ENCODE measurements at regions not wholly inside any gene's neighbourhood (a gene's known extent, or its start where the extent isn't known, plus 50 kb on each side); places are given as distances from the start of the nearest gene placed in this dataset.

- TF ChIP-seq, protein P1, sequence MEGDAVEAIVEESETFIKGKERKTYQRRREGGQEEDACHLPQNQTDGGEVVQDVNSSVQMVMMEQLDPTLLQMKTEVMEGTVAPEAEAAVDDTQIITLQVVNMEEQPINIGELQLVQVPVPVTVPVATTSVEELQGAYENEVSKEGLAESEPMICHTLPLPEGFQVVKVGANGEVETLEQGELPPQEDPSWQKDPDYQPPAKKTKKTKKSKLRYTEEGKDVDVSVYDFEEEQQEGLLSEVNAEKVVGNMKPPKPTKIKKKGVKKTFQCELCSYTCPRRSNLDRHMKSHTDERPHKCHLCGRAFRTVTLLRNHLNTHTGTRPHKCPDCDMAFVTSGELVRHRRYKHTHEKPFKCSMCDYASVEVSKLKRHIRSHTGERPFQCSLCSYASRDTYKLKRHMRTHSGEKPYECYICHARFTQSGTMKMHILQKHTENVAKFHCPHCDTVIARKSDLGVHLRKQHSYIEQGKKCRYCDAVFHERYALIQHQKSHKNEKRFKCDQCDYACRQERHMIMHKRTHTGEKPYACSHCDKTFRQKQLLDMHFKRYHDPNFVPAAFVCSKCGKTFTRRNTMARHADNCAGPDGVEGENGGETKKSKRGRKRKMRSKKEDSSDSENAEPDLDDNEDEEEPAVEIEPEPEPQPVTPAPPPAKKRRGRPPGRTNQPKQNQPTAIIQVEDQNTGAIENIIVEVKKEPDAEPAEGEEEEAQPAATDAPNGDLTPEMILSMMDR (IDR thresholded peaks at IDR 0.05): no peak
- no peak for TF ChIP-seq POLR2A (IDR thresholded peaks at IDR 0.05; ENCODE audit: low read depth)
- TF ChIP-seq EP300 (IDR thresholded peaks at IDR 0.05): no peak
- no peak for TF ChIP-seq POLR2AphosphoS5 (IDR thresholded peaks at IDR 0.05)
These were observed 68.7 kb upstream of the CHST15 start for GRCh38 chr10:124162136-124162535.

All from esophagus muscularis mucosa (tissue), 4 donors.